SK-N-SH (cell line): ENCODE measurements at regions not wholly inside any gene's neighbourhood (a gene's known extent, or its start where the extent isn't known, plus 50 kb on each side); places are given as distances from the start of the nearest gene placed in this dataset.

Experiments used
- CHD2 ChIP-seq: fragments of 150-350 bp; IDR thresholded peaks from 2 replicates; pipeline ENCODE4 v1.6.1; 2018; ENCODE audit warnings: low read length; ENCODE audit not compliant: partially characterized antibody
- CTCF ChIP-seq: fragments of 200-600 bp; sonication (generic); IDR thresholded peaks from 2 replicates; pipeline ENCODE4 v1.6.1; 2017; ENCODE audit warnings: antibody characterized with exemption, mild to moderate bottlenecking, moderate library complexity
- EP300 ChIP-seq, 2 experiments: IDR thresholded peaks; 2 replicates each; pipeline versions ENCODE4 v1.4.0 to v1.6.1; 2012; ENCODE audit warnings: borderline replicate concordance in 1 of 2, low read depth in 1 of 2, low read length in 1 of 2
- EZH2phosphoT487 ChIP-seq: fragments of 200-600 bp; sonication (generic); IDR thresholded peaks from 2 replicates; pipeline ENCODE4 v1.6.1; 2017; ENCODE audit warnings: low read depth, mixed run types, mild to moderate bottlenecking, antibody characterized with exemption, moderate library complexity, borderline replicate concordance
- GABPA ChIP-seq: IDR thresholded peaks from 2 replicates; pipeline ENCODE4 v1.4.0; 2012; ENCODE audit warnings: low read depth, mild to moderate bottlenecking
- GATA2 ChIP-seq: sonication (generic); formaldehyde crosslinking; IDR thresholded peaks from 2 replicates; pipeline ENCODE4 v1.5.0; 2020; ENCODE audit warnings: mild to moderate bottlenecking, missing genetic modification reagents
- MAX ChIP-seq: IDR thresholded peaks from 2 replicates; pipeline ENCODE4 v1.4.0; 2012; ENCODE audit warnings: low read depth
- MXI1 ChIP-seq: IDR thresholded peaks from 2 replicates; pipeline ENCODE4 v1.6.1; 2012; ENCODE audit warnings: mild to moderate bottlenecking, low read depth, low read length, improper control_type of control experiment
- POLR2AphosphoS5 ChIP-seq: IDR thresholded peaks from 2 replicates; pipeline ENCODE4 v1.6.1; 2012; ENCODE audit warnings: low read depth, low read length
- RAD21 ChIP-seq: IDR thresholded peaks from 2 replicates; pipeline ENCODE4 v1.6.1; 2012; ENCODE audit warnings: mild to moderate bottlenecking, low read length
- RFX5 ChIP-seq: IDR thresholded peaks from 2 replicates; pipeline ENCODE4 v1.6.1; 2012; ENCODE audit warnings: mild to moderate bottlenecking, improper control_type of control experiment, low read length
- RXRA ChIP-seq: IDR thresholded peaks from 2 replicates; pipeline ENCODE4 v1.4.0; 2012; ENCODE audit warnings: low read depth, mild to moderate bottlenecking, borderline replicate concordance
- SMC3 ChIP-seq: IDR thresholded peaks from 2 replicates; pipeline ENCODE4 v1.6.1; 2012; ENCODE audit warnings: low read depth, low read length, improper control_type of control experiment
- TEAD4 ChIP-seq: IDR thresholded peaks from 2 replicates; pipeline ENCODE4 v1.4.0; 2012; ENCODE audit warnings: mild to moderate bottlenecking, borderline replicate concordance; ENCODE audit not compliant: insufficient read depth

GRCh38 chr18:55672574-55673361 lies 84.8 kb upstream of the TCF4 start:
- TF ChIP-seq GABPA (no peak), CTCF (no peak), CHD2 (no peak), MXI1 (no peak), POLR2AphosphoS5 (no peak), EP300 (IDR thresholded peaks at IDR 0.05; ENCODE audit: borderline replicate concordance in 1 of 2, low read depth in 1 of 2, low read length in 1 of 2) (no peak), TEAD4 (no peak), RAD21 (no peak), MAX (no peak), RFX5 (no peak), GATA2 (CRISPR knock-in tag) (no peak), SMC3 (no peak), EZH2phosphoT487 (no peak), RXRA (no peak)
